ENCODE measurements at regions not wholly inside any gene's neighbourhood (a gene's known extent, or its start where the extent isn't known, plus 50 kb on each side); places are given as distances from the start of the nearest gene placed in this dataset.
"Not testable (repeated sequence)": the region's sequence is repeated elsewhere in the genome, so short reads cannot be mapped to it uniquely, and the experiment has no call there.

GRCh38 chr3:89932882-89933281, 825.5 kb downstream of the EPHA3 start:
- Histone ChIP-seq H3K4me3 (ENCODE audit: low read length) (no peak overlapping the region), H3K36me3 (ENCODE audit: insufficient read depth, low read length) (0 out of 2 replicates have a peak, but pooled peaks cover 9% of the 10 kb centered on the region), H3K9ac (ENCODE audit: low read depth, low read length) (no peak overlapping the region), H3K4me1 (ENCODE audit: insufficient read depth, low read length) (peaks cover 12% of the 10 kb centered on the region), H3K27ac (ENCODE audit: low read depth, low read length) (no peak overlapping the region), H3K27me3 (ENCODE audit: insufficient read depth, low read length) (no peaks in the 10 kb centered on the region), H3K9me3 (ENCODE audit: insufficient read depth, low read depth, low read length) (peaks cover 20% of the 10 kb centered on the region)
- WGBS: 96% methylated on average over 5 of the region's 5 CpGs

GRCh38 chr3:89944461-89944860, 837.0 kb downstream of the EPHA3 start:
- WGBS: 73% methylated on average over 12 of the region's 14 CpGs
- not testable (repeated sequence) for H3K27ac ChIP-seq (ENCODE audit: low read depth, low read length); H3K9me3 ChIP-seq (ENCODE audit: insufficient read depth, low read depth, low read length); H3K4me3 ChIP-seq (ENCODE audit: low read length); H3K36me3 ChIP-seq (ENCODE audit: insufficient read depth, low read length); H3K9ac ChIP-seq (ENCODE audit: low read depth, low read length); H3K27me3 ChIP-seq (ENCODE audit: insufficient read depth, low read length); H3K4me1 ChIP-seq (ENCODE audit: insufficient read depth, low read length)

GRCh38 chr3:89946884-89947283, 839.5 kb downstream of the EPHA3 start:
- H3K4me3 ChIP-seq (ENCODE audit: low read length): no peak overlapping the region
- no peaks in the 10 kb centered on the region for H3K36me3 ChIP-seq (ENCODE audit: insufficient read depth, low read length)
- H3K27ac ChIP-seq (ENCODE audit: low read depth, low read length): no peak overlapping the region
- H3K27me3 ChIP-seq (ENCODE audit: insufficient read depth, low read length): no peaks in the 10 kb centered on the region
- 96% methylated on average over 1 of the region's 1 CpG for WGBS
- no peaks in the 10 kb centered on the region for H3K4me1 ChIP-seq (ENCODE audit: insufficient read depth, low read length)
- H3K9ac ChIP-seq (ENCODE audit: low read depth, low read length): no peak overlapping the region
- H3K9me3 ChIP-seq (ENCODE audit: insufficient read depth, low read depth, low read length): peaks cover 7% of the 10 kb centered on the region; the same call in 1 of the 2 replicates

- H3K9ac ChIP-seq (ENCODE audit: low read depth, low read length): no peak overlapping the region
- H3K4me3 ChIP-seq (ENCODE audit: low read length): no peak overlapping the region
- H3K36me3 ChIP-seq (ENCODE audit: insufficient read depth, low read length): no peaks in the 10 kb centered on the region
- H3K27ac ChIP-seq (ENCODE audit: low read depth, low read length): no peak overlapping the region
- peaks cover 7% of the 10 kb centered on the region; the same call in 1 of the 2 replicates for H3K9me3 ChIP-seq (ENCODE audit: insufficient read depth, low read depth, low read length)
- H3K27me3 ChIP-seq (ENCODE audit: insufficient read depth, low read length): no peaks in the 10 kb centered on the region
- 90% methylated on average over 5 of the region's 5 CpGs for WGBS
- no peaks in the 10 kb centered on the region for H3K4me1 ChIP-seq (ENCODE audit: insufficient read depth, low read length)
Observed at GRCh38 chr3:89947337-89947954, 840.0 kb downstream of the EPHA3 start.

- H3K4me1 ChIP-seq (ENCODE audit: insufficient read depth, low read length): no peaks in the 10 kb centered on the region
- no peak overlapping the region for H3K9ac ChIP-seq (ENCODE audit: low read depth, low read length)
- H3K27me3 ChIP-seq (ENCODE audit: insufficient read depth, low read length): no peaks in the 10 kb centered on the region
- H3K4me3 ChIP-seq (ENCODE audit: low read length): no peak overlapping the region
- H3K36me3 ChIP-seq (ENCODE audit: insufficient read depth, low read length): no peaks in the 10 kb centered on the region
- H3K9me3 ChIP-seq (ENCODE audit: insufficient read depth, low read depth, low read length): peaks cover 7% of the 10 kb centered on the region; the same call in 1 of the 2 replicates
- no peak overlapping the region for H3K27ac ChIP-seq (ENCODE audit: low read depth, low read length)
Observed at GRCh38 chr3:89948008-89948407, 840.6 kb downstream of the EPHA3 start.

GRCh38 chr3:89950772-89951171, 843.4 kb downstream of the EPHA3 start:
- H3K4me3 ChIP-seq (ENCODE audit: low read length): no peak overlapping the region
- no CpG with 5 or more reads among the region's 1 CpG for WGBS
- H3K4me1 ChIP-seq (ENCODE audit: insufficient read depth, low read length): no peaks in the 10 kb centered on the region
- no peaks in the 10 kb centered on the region for H3K27me3 ChIP-seq (ENCODE audit: insufficient read depth, low read length)
- no peak overlapping the region for H3K9ac ChIP-seq (ENCODE audit: low read depth, low read length)
- no peak overlapping the region for H3K27ac ChIP-seq (ENCODE audit: low read depth, low read length)
- no peaks in the 10 kb centered on the region for H3K36me3 ChIP-seq (ENCODE audit: insufficient read depth, low read length)
- H3K9me3 ChIP-seq (ENCODE audit: insufficient read depth, low read depth, low read length): 0 out of 2 replicates have a peak, but pooled peaks cover 4% of the 10 kb centered on the region

- H3K27ac ChIP-seq (ENCODE audit: low read depth, low read length): no peak overlapping the region
- H3K4me1 ChIP-seq (ENCODE audit: insufficient read depth, low read length): no peaks in the 10 kb centered on the region
- no peaks in the 10 kb centered on the region for H3K36me3 ChIP-seq (ENCODE audit: insufficient read depth, low read length)
- no peak overlapping the region for H3K9ac ChIP-seq (ENCODE audit: low read depth, low read length)
- 100% methylated on average over 2 of the region's 3 CpGs for WGBS
- H3K9me3 ChIP-seq (ENCODE audit: insufficient read depth, low read depth, low read length): no peaks in the 10 kb centered on the region
- H3K27me3 ChIP-seq (ENCODE audit: insufficient read depth, low read length): no peaks in the 10 kb centered on the region
- no peak overlapping the region for H3K4me3 ChIP-seq (ENCODE audit: low read length)
Observed at GRCh38 chr3:89954137-89954536, 846.7 kb downstream of the EPHA3 start.

- H3K9me3 ChIP-seq (ENCODE audit: insufficient read depth, low read depth, low read length): no peaks in the 10 kb centered on the region
- H3K4me1 ChIP-seq (ENCODE audit: insufficient read depth, low read length): no peaks in the 10 kb centered on the region
- no peak overlapping the region for H3K9ac ChIP-seq (ENCODE audit: low read depth, low read length)
- no peak overlapping the region for H3K27ac ChIP-seq (ENCODE audit: low read depth, low read length)
- H3K4me3 ChIP-seq (ENCODE audit: low read length): no peak overlapping the region
- H3K36me3 ChIP-seq (ENCODE audit: insufficient read depth, low read length): no peaks in the 10 kb centered on the region
- H3K27me3 ChIP-seq (ENCODE audit: insufficient read depth, low read length): no peaks in the 10 kb centered on the region
Observed at GRCh38 chr3:89955156-89955555, 847.7 kb downstream of the EPHA3 start.

GRCh38 chr3:89957451-89957850, 850.0 kb downstream of the EPHA3 start:
- Histone ChIP-seq H3K27me3 (ENCODE audit: insufficient read depth, low read length) (no peaks in the 10 kb centered on the region), H3K27ac (ENCODE audit: low read depth, low read length) (no peak overlapping the region), H3K36me3 (ENCODE audit: insufficient read depth, low read length) (no peaks in the 10 kb centered on the region), H3K9me3 (ENCODE audit: insufficient read depth, low read depth, low read length) (no peaks in the 10 kb centered on the region), H3K4me3 (ENCODE audit: low read length) (no peak overlapping the region), H3K9ac (ENCODE audit: low read depth, low read length) (no peak overlapping the region), H3K4me1 (ENCODE audit: insufficient read depth, low read length) (no peaks in the 10 kb centered on the region)
- 100% methylated on average over 1 of the region's 2 CpGs for WGBS

GRCh38 chr3:89958163-89958562, 850.7 kb downstream of the EPHA3 start:
- 59% methylated on average over 9 of the region's 9 CpGs for WGBS

GRCh38 chr3:89964347-89964746, 856.9 kb downstream of the EPHA3 start:
- Histone ChIP-seq H3K9me3 (ENCODE audit: insufficient read depth, low read depth, low read length) (0 out of 2 replicates have a peak, but pooled peaks cover 2% of the 10 kb centered on the region), H3K9ac (ENCODE audit: low read depth, low read length) (no peak overlapping the region), H3K36me3 (ENCODE audit: insufficient read depth, low read length) (no peaks in the 10 kb centered on the region), H3K4me3 (ENCODE audit: low read length) (no peak overlapping the region), H3K4me1 (ENCODE audit: insufficient read depth, low read length) (no peaks in the 10 kb centered on the region), H3K27ac (ENCODE audit: low read depth, low read length) (no peak overlapping the region), H3K27me3 (ENCODE audit: insufficient read depth, low read length) (no peaks in the 10 kb centered on the region)

More at GRCh38 chr3:89958163-89958562, 850.7 kb downstream of the EPHA3 start:
- not testable (repeated sequence) for H3K4me3 ChIP-seq (ENCODE audit: low read length); H3K27ac ChIP-seq (ENCODE audit: low read depth, low read length); H3K4me1 ChIP-seq (ENCODE audit: insufficient read depth, low read length); H3K9me3 ChIP-seq (ENCODE audit: insufficient read depth, low read depth, low read length); H3K9ac ChIP-seq (ENCODE audit: low read depth, low read length); H3K36me3 ChIP-seq (ENCODE audit: insufficient read depth, low read length); H3K27me3 ChIP-seq (ENCODE audit: insufficient read depth, low read length)

Measured in HUES64 (cell line).